ENCODE measurements at regions not wholly inside any gene's neighbourhood (a gene's known extent, or its start where the extent isn't known, plus 50 kb on each side); places are given as distances from the start of the nearest gene placed in this dataset.
"Not testable (repeated sequence)": the region's sequence is repeated elsewhere in the genome, so short reads cannot be mapped to it uniquely, and the experiment has no call there.

DNA sequence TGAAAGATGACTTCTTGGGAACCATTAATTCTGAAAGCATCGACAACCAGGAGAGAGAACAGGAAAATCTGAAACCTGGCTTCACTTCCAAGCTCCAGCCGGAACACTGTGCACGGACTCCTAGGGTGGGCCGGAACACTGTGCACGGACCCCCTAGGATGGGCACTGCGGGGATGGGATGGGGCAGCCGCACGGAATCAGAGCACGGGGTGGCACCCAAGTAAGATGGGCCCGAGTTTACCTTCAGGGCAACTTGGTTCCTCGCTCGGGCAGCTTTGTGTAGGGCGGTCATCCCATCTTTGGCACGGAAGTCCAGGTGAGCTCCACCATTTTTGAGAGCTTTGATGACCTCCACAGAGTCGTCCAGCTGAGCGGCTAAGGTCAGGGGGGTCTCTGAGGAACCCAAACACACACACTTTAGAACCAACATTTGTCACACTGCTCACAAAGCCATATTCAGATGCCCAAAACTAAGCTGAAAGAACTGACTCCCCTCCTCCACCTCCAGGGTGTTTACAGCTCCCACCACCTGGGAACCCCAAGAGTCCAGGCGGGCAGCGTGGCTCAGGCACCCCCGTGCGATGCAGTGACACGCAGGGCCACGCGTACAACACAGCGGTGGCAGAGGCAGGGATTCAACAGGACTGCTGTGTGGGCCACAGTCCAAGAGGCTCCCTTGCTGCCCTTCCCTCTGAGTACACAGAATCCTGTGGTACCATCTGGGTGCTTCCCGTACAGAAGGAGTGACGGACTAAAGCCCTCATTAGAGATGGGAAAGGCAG is 157.9 kb downstream of the SHANK2 start:
- no peak for DNase-seq (ENCODE audit: extremely low spot score)
- no peak for TF ChIP-seq TARDBP (IDR thresholded peaks at IDR 0.05)
- no peak for TF ChIP-seq FOXM1 (IDR thresholded peaks at IDR 0.05; ENCODE audit: borderline replicate concordance)
- no peak for TF ChIP-seq LEF1 (IDR thresholded peaks at IDR 0.05; ENCODE audit: borderline replicate concordance)
- no peak for TF ChIP-seq SP1 (IDR thresholded peaks at IDR 0.05)
- no peak for TF ChIP-seq ELF4 (IDR thresholded peaks at IDR 0.05)
- no peak for TF ChIP-seq FOXK2 (IDR thresholded peaks at IDR 0.05)
- no peak for TF ChIP-seq SUZ12 (IDR thresholded peaks at IDR 0.05)
- TF ChIP-seq FOXA1 (IDR thresholded peaks at IDR 0.05), result no peak
- TF ChIP-seq, protein P1, sequence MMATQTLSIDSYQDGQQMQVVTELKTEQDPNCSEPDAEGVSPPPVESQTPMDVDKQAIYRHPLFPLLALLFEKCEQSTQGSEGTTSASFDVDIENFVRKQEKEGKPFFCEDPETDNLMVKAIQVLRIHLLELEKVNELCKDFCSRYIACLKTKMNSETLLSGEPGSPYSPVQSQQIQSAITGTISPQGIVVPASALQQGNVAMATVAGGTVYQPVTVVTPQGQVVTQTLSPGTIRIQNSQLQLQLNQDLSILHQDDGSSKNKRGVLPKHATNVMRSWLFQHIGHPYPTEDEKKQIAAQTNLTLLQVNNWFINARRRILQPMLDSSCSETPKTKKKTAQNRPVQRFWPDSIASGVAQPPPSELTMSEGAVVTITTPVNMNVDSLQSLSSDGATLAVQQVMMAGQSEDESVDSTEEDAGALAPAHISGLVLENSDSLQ (IDR thresholded peaks at IDR 0.05), result no peak
- no peak for TF ChIP-seq L3MBTL2 (conservative IDR thresholded peaks at IDR 0.05)
- TF ChIP-seq ZNF384 (IDR thresholded peaks at IDR 0.05), result no peak
- TF ChIP-seq HDGF (IDR thresholded peaks at IDR 0.05; ENCODE audit: borderline replicate concordance), result no peak
- TF ChIP-seq BHLHE40 (IDR thresholded peaks at IDR 0.05; ENCODE audit: borderline replicate concordance), result no peak
- no peak for TF ChIP-seq NFRKB (IDR thresholded peaks at IDR 0.05)
- TF ChIP-seq ARNT (IDR thresholded peaks at IDR 0.05), result no peak
- TF ChIP-seq CTBP1 (IDR thresholded peaks at IDR 0.05; ENCODE audit: borderline replicate concordance), result no peak
- ChIA-PET POLR2A (no interaction called here), CTCF (no interaction called here)

- CTCF ChIA-PET, result no interaction called here
Measured at GRCh38 chr11:71093783-71094182, 158.6 kb downstream of the SHANK2 start.

GRCh38 chr11:71091506-71092265 is 160.7 kb downstream of the SHANK2 start:
- ChIA-PET CTCF (interaction anchor here (0.9 kb wide), 1 partner anchor 14 kb away, joined by 3 read pairs; no protein-coding TSS in a partner anchor), POLR2A (no interaction called here)
- TF ChIP-seq BHLHE40 (IDR thresholded peaks at IDR 0.05; ENCODE audit: borderline replicate concordance), result no peak
- no peak for TF ChIP-seq ARNT (IDR thresholded peaks at IDR 0.05)
- no peak for TF ChIP-seq TARDBP (IDR thresholded peaks at IDR 0.05)
- TF ChIP-seq SUZ12 (IDR thresholded peaks at IDR 0.05), result no peak
- TF ChIP-seq FOXK2 (IDR thresholded peaks at IDR 0.05), result no peak
- TF ChIP-seq FOXA1 (IDR thresholded peaks at IDR 0.05), result no peak
- TF ChIP-seq CTBP1 (IDR thresholded peaks at IDR 0.05; ENCODE audit: borderline replicate concordance), result no peak
- TF ChIP-seq, protein P1 (IDR thresholded peaks at IDR 0.05), result no peak
- TF ChIP-seq NFRKB (IDR thresholded peaks at IDR 0.05), result no peak
- no peak for TF ChIP-seq L3MBTL2 (conservative IDR thresholded peaks at IDR 0.05)
- no peak for TF ChIP-seq SP1 (IDR thresholded peaks at IDR 0.05)
- no peak for TF ChIP-seq HDGF (IDR thresholded peaks at IDR 0.05; ENCODE audit: borderline replicate concordance)
- no peak for TF ChIP-seq LEF1 (IDR thresholded peaks at IDR 0.05; ENCODE audit: borderline replicate concordance)
- no peak for TF ChIP-seq ZNF384 (IDR thresholded peaks at IDR 0.05)
- no peak for TF ChIP-seq FOXM1 (IDR thresholded peaks at IDR 0.05; ENCODE audit: borderline replicate concordance)
- no peak for TF ChIP-seq ELF4 (IDR thresholded peaks at IDR 0.05)
- no peak for DNase-seq (ENCODE audit: extremely low spot score)

More at GRCh38 chr11:71093783-71094182, 158.6 kb downstream of the SHANK2 start:
- DNase-seq (ENCODE audit: extremely low spot score), result no peak
- POLR2A ChIA-PET, result no interaction called here
- TF ChIP-seq LEF1 (IDR thresholded peaks at IDR 0.05; ENCODE audit: borderline replicate concordance) (no peak), ZNF384 (IDR thresholded peaks at IDR 0.05) (no peak), FOXA1 (IDR thresholded peaks at IDR 0.05) (no peak), L3MBTL2 (conservative IDR thresholded peaks at IDR 0.05) (no peak), BHLHE40 (IDR thresholded peaks at IDR 0.05; ENCODE audit: borderline replicate concordance) (no peak), FOXK2 (IDR thresholded peaks at IDR 0.05) (no peak), FOXM1 (IDR thresholded peaks at IDR 0.05; ENCODE audit: borderline replicate concordance) (no peak), TARDBP (IDR thresholded peaks at IDR 0.05) (no peak)

- CTCF ChIA-PET, result no interaction called here
- no peak for DNase-seq (ENCODE audit: extremely low spot score)
- TF ChIP-seq LEF1 (IDR thresholded peaks at IDR 0.05; ENCODE audit: borderline replicate concordance) (no peak), HDGF (IDR thresholded peaks at IDR 0.05; ENCODE audit: borderline replicate concordance) (no peak), FOXK2 (IDR thresholded peaks at IDR 0.05) (no peak), L3MBTL2 (conservative IDR thresholded peaks at IDR 0.05) (no peak), ARNT (IDR thresholded peaks at IDR 0.05) (no peak), BHLHE40 (IDR thresholded peaks at IDR 0.05; ENCODE audit: borderline replicate concordance) (no peak), SUZ12 (IDR thresholded peaks at IDR 0.05) (no peak), ELF4 (IDR thresholded peaks at IDR 0.05) (no peak), FOXA1 (IDR thresholded peaks at IDR 0.05) (no peak), TARDBP (IDR thresholded peaks at IDR 0.05) (no peak), ZNF384 (IDR thresholded peaks at IDR 0.05) (no peak), FOXM1 (IDR thresholded peaks at IDR 0.05; ENCODE audit: borderline replicate concordance) (no peak), CTBP1 (IDR thresholded peaks at IDR 0.05; ENCODE audit: borderline replicate concordance) (no peak), NFRKB (IDR thresholded peaks at IDR 0.05) (no peak), SP1 (IDR thresholded peaks at IDR 0.05) (no peak)
- TF ChIP-seq, protein P1 (IDR thresholded peaks at IDR 0.05), result no peak
- POLR2A ChIA-PET, result interaction anchor here (0.6 kb wide), 1 partner anchor 487 kb away, joined by 4 read pairs; no protein-coding TSS in a partner anchor
Measured at GRCh38 chr11:71089571-71089970, 162.8 kb downstream of the SHANK2 start.

GRCh38 chr11:71088314-71089215 is 163.8 kb downstream of the SHANK2 start:
- CTCF ChIA-PET; DNase-seq (ENCODE audit: extremely low spot score): not testable (repeated sequence)
- POLR2A ChIA-PET, result interaction anchor here (0.6 kb wide), 1 partner anchor 486 kb away, joined by 4 read pairs; no protein-coding TSS in a partner anchor
